AG04449 (cell line): ENCODE measurements at regions not wholly inside any gene's neighbourhood (a gene's known extent, or its start where the extent isn't known, plus 50 kb on each side); places are given as distances from the start of the nearest gene placed in this dataset.

Source experiments
- CTCF ChIA-PET: fragments of 350-600 bp; formaldehyde crosslinking; extraction: SDS; loops from one replicate; lab custom pipeline; 2021; ENCODE audit warnings: antibody characterized with exemption; lab: Yijun Ruan, JAX
- POLR2A ChIA-PET: fragments of 400-600, 350-600 bp; formaldehyde crosslinking; extraction: SDS; loops from one replicate; lab custom pipeline; 2020; ENCODE audit warnings: antibody characterized with exemption, inconsistent platforms; lab: Yijun Ruan, JAX
- DNase-seq: peaks from one replicate; pipeline ENCODE4 v3.0.0-alpha.2; 2010; ENCODE audit warnings: low read depth, low spot score
- H3K4me3 ChIP-seq: 2 replicates; pipeline ENCODE4 v1.5.1; 2011; ENCODE audit warnings: low read depth, mild to moderate bottlenecking, control low read depth, low read length
- TF ChIP-seq, protein P1 (sequence below): IDR thresholded peaks from one replicate; pipeline ENCODE4 v1.5.1; 2011; ENCODE audit warnings: mild to moderate bottlenecking, moderate library complexity, low read length, control low read depth, inconsistent platforms; ENCODE audit not compliant: insufficient read depth; ENCODE audit errors: missing control alignments

DNA sequence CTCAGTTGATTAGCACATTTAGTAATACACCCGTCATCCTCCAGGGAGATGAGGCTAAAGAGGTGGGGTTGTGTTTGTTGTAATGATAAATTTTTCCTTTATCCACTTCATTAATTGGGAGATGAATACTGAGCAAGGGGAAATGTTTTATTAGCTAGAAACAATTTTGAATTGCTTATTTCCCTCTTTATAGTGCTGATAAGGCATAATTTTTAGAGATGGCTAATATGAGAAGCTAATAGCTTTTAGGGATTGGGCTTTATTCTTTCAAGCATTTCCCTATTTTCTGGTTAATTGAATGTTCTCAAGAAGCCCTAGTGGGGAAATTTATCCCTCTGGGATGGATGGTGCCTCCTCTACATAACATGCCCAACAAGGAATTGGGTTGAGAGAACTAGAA is 365.2 kb upstream of the IGFBP7 start:
- CTCF ChIA-PET, result no interaction called here
- H3K4me3 ChIP-seq, result no peak overlapping the region
- TF ChIP-seq, protein P1, sequence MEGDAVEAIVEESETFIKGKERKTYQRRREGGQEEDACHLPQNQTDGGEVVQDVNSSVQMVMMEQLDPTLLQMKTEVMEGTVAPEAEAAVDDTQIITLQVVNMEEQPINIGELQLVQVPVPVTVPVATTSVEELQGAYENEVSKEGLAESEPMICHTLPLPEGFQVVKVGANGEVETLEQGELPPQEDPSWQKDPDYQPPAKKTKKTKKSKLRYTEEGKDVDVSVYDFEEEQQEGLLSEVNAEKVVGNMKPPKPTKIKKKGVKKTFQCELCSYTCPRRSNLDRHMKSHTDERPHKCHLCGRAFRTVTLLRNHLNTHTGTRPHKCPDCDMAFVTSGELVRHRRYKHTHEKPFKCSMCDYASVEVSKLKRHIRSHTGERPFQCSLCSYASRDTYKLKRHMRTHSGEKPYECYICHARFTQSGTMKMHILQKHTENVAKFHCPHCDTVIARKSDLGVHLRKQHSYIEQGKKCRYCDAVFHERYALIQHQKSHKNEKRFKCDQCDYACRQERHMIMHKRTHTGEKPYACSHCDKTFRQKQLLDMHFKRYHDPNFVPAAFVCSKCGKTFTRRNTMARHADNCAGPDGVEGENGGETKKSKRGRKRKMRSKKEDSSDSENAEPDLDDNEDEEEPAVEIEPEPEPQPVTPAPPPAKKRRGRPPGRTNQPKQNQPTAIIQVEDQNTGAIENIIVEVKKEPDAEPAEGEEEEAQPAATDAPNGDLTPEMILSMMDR, result no peak
- no peak for DNase-seq
- POLR2A ChIA-PET, result no interaction called here

GRCh38 chr4:57465321-57466056 is 355.3 kb upstream of the IGFBP7 start:
- POLR2A ChIA-PET, result no interaction called here
- H3K4me3 ChIP-seq, result no peak overlapping the region
- TF ChIP-seq, protein P1, result no peak
- no peak for DNase-seq
- CTCF ChIA-PET, result no interaction called here

- ChIA-PET CTCF (interaction anchor here (1.3 kb wide), 1 partner anchor 299 kb away, joined by 4 read pairs; no protein-coding TSS in a partner anchor), POLR2A (no interaction called here)
- TF ChIP-seq, protein P1, result no peak
- DNase-seq, result no peak
- H3K4me3 ChIP-seq, result no peak overlapping the region
Observed at GRCh38 chr4:57462843-57463242, 352.7 kb upstream of the IGFBP7 start.

DNA sequence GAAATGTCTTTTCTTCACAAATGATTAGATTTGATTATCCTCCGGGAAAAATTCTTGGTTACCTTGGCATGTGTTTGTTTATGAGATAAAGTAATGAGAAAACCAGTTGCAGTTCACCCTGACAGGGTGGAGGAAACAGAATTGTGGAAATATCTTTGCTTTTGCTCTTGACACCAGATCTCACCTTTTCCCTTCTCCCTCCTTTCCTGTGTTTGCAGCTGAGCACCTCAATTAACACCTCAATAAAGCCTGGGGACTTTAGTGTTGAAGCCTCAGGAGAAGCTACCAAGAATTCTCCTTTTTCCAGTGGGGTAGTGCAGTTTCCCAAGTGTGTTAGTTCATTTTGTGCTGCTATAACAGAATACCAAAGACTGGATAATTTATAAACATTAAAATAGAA is 350.8 kb upstream of the IGFBP7 start:
- DNase-seq, result no peak
- no peak overlapping the region for H3K4me3 ChIP-seq
- CTCF ChIA-PET, result no interaction called here
- TF ChIP-seq, protein P1, result no peak
- POLR2A ChIA-PET, result no interaction called here

- ChIA-PET CTCF (interaction anchor here (1.2 to 1.6 kb wide), 2 partner anchors 22 to 285 kb away, joined by 5 to 8 read pairs; no protein-coding TSS in a partner anchor), POLR2A (no interaction called here)
- no peak for DNase-seq
- H3K4me3 ChIP-seq, result no peak overlapping the region
- TF ChIP-seq, protein P1, result no peak
Observed at GRCh38 chr4:57448901-57449300, 338.7 kb upstream of the IGFBP7 start.

DNA sequence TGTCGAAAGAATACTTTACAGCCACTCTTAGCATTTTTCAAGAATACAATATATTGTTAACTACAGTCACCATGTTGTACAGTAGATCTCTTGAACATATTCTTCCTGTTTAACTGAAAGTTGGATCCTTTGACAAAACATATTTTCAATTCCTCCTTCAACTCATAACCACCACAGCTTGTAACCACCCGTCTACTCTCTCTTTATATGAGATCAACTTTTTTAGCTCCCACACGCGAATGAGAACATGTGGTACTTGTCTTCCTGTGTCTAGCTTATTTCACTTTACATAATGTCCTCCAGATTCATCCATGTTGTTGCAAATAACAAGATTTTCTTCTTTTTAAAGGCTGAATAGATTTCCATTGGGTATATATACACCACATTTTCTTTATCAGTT is 338.3 kb upstream of the IGFBP7 start:
- TF ChIP-seq, protein P1, result no peak
- DNase-seq, result no peak
- CTCF ChIA-PET, result interaction anchor here (1.2 to 1.6 kb wide), 2 partner anchors 22 to 285 kb away, joined by 5 to 8 read pairs; no protein-coding TSS in a partner anchor
- H3K4me3 ChIP-seq, result no peak overlapping the region
- POLR2A ChIA-PET, result no interaction called here
